ENCODE measurements at regions not wholly inside any gene's neighbourhood (a gene's known extent, or its start where the extent isn't known, plus 50 kb on each side); places are given as distances from the start of the nearest gene placed in this dataset.

GRCh38 chr9:16132513-16132912 is 579.7 kb downstream of the CCDC171 start:
- TF ChIP-seq FOS (IDR thresholded peaks at IDR 0.05; ENCODE audit: extremely low read depth, insufficient read length), result no peak
- no peak for TF ChIP-seq POLR2A (conservative IDR thresholded peaks at IDR 0.05)
- no peak for TF ChIP-seq CTCF (IDR thresholded peaks at IDR 0.05 in 2 of 3, conservative IDR thresholded peaks at IDR 0.05 in 1 of 3; ENCODE audit: insufficient read depth in 2 of 3, low read depth in 1 of 3, low read length in 3 of 3)
- no peak for TF ChIP-seq SMAD1 (IDR thresholded peaks at IDR 0.05; ENCODE audit: low read depth, low read length, partially characterized antibody)
- no peak for TF ChIP-seq IRF2 (CRISPR knock-in tag; IDR thresholded peaks at IDR 0.05)
- TF ChIP-seq KAT7 (CRISPR knock-in tag; IDR thresholded peaks at IDR 0.05; ENCODE audit: borderline replicate concordance), result no peak
- TF ChIP-seq JUN (IDR thresholded peaks at IDR 0.05; ENCODE audit: borderline replicate concordance, low read depth, low read length), result no peak
- TF ChIP-seq JUN (CRISPR knock-in tag; IDR thresholded peaks at IDR 0.05; ENCODE audit: borderline replicate concordance), result no peak
- no peak for TF ChIP-seq ZNF282 (CRISPR knock-in tag; IDR thresholded peaks at IDR 0.05)
- no peak for TF ChIP-seq THAP7 (CRISPR knock-in tag; IDR thresholded peaks at IDR 0.05)
- TF ChIP-seq ZNF224 (CRISPR knock-in tag; IDR thresholded peaks at IDR 0.05), result no peak

Measured in K562 (cell line).